ENCODE measurements at regions not wholly inside any gene's neighbourhood (a gene's known extent, or its start where the extent isn't known, plus 50 kb on each side); places are given as distances from the start of the nearest gene placed in this dataset.
"Not testable (repeated sequence)": the region's sequence is repeated elsewhere in the genome, so short reads cannot be mapped to it uniquely, and the experiment has no call there.

- intact Hi-C loops (cut with micrococcal nuclease), result loop anchor here (1.0 to 10.0 kb wide), 2 partner anchors 408 to 1506 kb away; no protein-coding TSS in a partner anchor
Measured at GRCh38 chr4:15162465-15163283, 160.4 kb downstream of the CPEB2 start.

- intact Hi-C loops (cut with micrococcal nuclease), result loop anchor here (10.0 kb wide), 1 partner anchor 408 kb away; no protein-coding TSS in a partner anchor
Measured at GRCh38 chr4:15163284-15163645, 161.0 kb downstream of the CPEB2 start.

- intact Hi-C loops (cut with micrococcal nuclease), result loop anchor here (10.0 kb wide), 1 partner anchor 410 kb away; no protein-coding TSS in a partner anchor
Measured at GRCh38 chr4:15164571-15164970, 162.3 kb downstream of the CPEB2 start.

GRCh38 chr4:15167743-15168142 is 165.5 kb downstream of the CPEB2 start:
- intact Hi-C loops (cut with micrococcal nuclease), result loop anchor here (10.0 kb wide), 1 partner anchor 413 kb away; no protein-coding TSS in a partner anchor

- intact Hi-C loops (cut with micrococcal nuclease), result loop anchor here (10.0 kb wide), 1 partner anchor 414 kb away; no protein-coding TSS in a partner anchor
Measured at GRCh38 chr4:15168759-15169158, 166.5 kb downstream of the CPEB2 start.

GRCh38 chr4:15171725-15172124 is 169.4 kb downstream of the CPEB2 start:
- intact Hi-C loops (cut with micrococcal nuclease), result no loop called here

- intact Hi-C loops (cut with micrococcal nuclease), result no loop called here
Measured at GRCh38 chr4:15173251-15173650, 171.0 kb downstream of the CPEB2 start.

GRCh38 chr4:15174168-15174567 is 171.9 kb downstream of the CPEB2 start:
- intact Hi-C loops (cut with micrococcal nuclease), result not testable (repeated sequence)

- intact Hi-C loops (cut with micrococcal nuclease), result not testable (repeated sequence)
Measured at GRCh38 chr4:15179842-15180241, 177.6 kb downstream of the CPEB2 start.

GRCh38 chr4:15182600-15183220 is 180.4 kb downstream of the CPEB2 start:
- intact Hi-C loops (cut with micrococcal nuclease), result no loop called here

- intact Hi-C loops (cut with micrococcal nuclease), result no loop called here
Measured at GRCh38 chr4:15186149-15186548, 183.9 kb downstream of the CPEB2 start.

GRCh38 chr4:15186806-15187205 is 184.5 kb downstream of the CPEB2 start:
- intact Hi-C loops (cut with micrococcal nuclease), result no loop called here

- intact Hi-C loops (cut with micrococcal nuclease), result no loop called here
Measured at GRCh38 chr4:15188605-15189539, 186.6 kb downstream of the CPEB2 start.

GRCh38 chr4:15194520-15194919 is 192.2 kb downstream of the CPEB2 start:
- intact Hi-C loops (cut with micrococcal nuclease), result no loop called here

GRCh38 chr4:15197005-15197404 is 194.7 kb downstream of the CPEB2 start:
- intact Hi-C loops (cut with micrococcal nuclease), result no loop called here

- intact Hi-C loops (cut with micrococcal nuclease), result no loop called here
Measured at GRCh38 chr4:15198070-15198727, 195.9 kb downstream of the CPEB2 start.

- intact Hi-C loops (cut with micrococcal nuclease), result no loop called here
Measured at GRCh38 chr4:15201782-15202181, 199.5 kb downstream of the CPEB2 start.

- intact Hi-C loops (cut with micrococcal nuclease), result no loop called here
Measured at GRCh38 chr4:15202481-15202880, 200.2 kb downstream of the CPEB2 start.

GRCh38 chr4:15206526-15206925 is 204.2 kb downstream of the CPEB2 start:
- intact Hi-C loops (cut with micrococcal nuclease), result not testable (repeated sequence)

- intact Hi-C loops (cut with micrococcal nuclease), result no loop called here
Measured at GRCh38 chr4:15213302-15213970, 211.2 kb downstream of the CPEB2 start.

Measured in T-helper 1 cell treated with Interleukin-12 subunit alpha and Interleukin-12 subunit beta and Interleukin-4 antibody, amounts not matched to agents 30 ng/mL and 1 ng/mL, for 36 hours (primary cell).